ENCODE measurements at regions not wholly inside any gene's neighbourhood (a gene's known extent, or its start where the extent isn't known, plus 50 kb on each side); places are given as distances from the start of the nearest gene placed in this dataset.

DNA sequence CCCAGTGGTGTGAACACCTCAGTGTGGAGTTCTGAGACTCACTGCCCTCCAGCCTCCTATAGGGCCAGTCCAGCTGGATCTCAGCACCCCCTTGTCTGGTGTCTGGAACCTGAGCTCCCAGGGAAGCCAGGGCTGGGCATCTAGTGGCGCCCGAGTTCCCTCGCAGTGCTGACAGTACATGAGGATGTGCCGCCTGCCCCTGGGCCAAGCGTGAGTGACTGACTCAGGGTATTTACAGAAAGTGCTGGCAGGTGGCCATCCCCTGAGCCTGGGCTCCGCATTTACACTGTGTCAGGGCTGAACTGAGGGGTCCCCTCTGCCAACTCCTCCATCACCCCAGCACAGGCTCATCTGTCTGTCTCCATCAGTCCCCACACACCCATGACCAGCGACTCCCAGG is 185.3 kb downstream of the BRD1 start:
- TF ChIP-seq, protein P1, sequence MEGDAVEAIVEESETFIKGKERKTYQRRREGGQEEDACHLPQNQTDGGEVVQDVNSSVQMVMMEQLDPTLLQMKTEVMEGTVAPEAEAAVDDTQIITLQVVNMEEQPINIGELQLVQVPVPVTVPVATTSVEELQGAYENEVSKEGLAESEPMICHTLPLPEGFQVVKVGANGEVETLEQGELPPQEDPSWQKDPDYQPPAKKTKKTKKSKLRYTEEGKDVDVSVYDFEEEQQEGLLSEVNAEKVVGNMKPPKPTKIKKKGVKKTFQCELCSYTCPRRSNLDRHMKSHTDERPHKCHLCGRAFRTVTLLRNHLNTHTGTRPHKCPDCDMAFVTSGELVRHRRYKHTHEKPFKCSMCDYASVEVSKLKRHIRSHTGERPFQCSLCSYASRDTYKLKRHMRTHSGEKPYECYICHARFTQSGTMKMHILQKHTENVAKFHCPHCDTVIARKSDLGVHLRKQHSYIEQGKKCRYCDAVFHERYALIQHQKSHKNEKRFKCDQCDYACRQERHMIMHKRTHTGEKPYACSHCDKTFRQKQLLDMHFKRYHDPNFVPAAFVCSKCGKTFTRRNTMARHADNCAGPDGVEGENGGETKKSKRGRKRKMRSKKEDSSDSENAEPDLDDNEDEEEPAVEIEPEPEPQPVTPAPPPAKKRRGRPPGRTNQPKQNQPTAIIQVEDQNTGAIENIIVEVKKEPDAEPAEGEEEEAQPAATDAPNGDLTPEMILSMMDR (conservative IDR thresholded peaks at IDR 0.05; ENCODE audit: low read length), result no peak
- no peak for TF ChIP-seq EZH2phosphoT487 (IDR thresholded peaks at IDR 0.05; ENCODE audit: borderline replicate concordance)
